Ovary (tissue), 7 donors: ENCODE measurements at regions not wholly inside any gene's neighbourhood (a gene's known extent, or its start where the extent isn't known, plus 50 kb on each side); places are given as distances from the start of the nearest gene placed in this dataset.
"Not testable (repeated sequence)": the region's sequence is repeated elsewhere in the genome, so short reads cannot be mapped to it uniquely, and the experiment has no call there.

Experiments
- DNase-seq, 5 donors: peaks; one replicate each; pipeline ENCODE4 v3.0.0-alpha.2; 2019 to 2020
- H3K27ac ChIP-seq, 2 donors: fragments of 200-600 bp; one replicate each; pipeline versions ENCODE4 v1.5.1 to v1.8.0; 2019 to 2022
- H3K27me3 ChIP-seq: fragments of 200-600 bp; one replicate; pipeline ENCODE4 v1.8.0; 2022
- H3K36me3 ChIP-seq: fragments of 200-600 bp; sonication (generic); one replicate; pipeline ENCODE4 v1.5.1; 2019
- H3K4me1 ChIP-seq: one replicate; pipeline ENCODE4 v1.8.1; 2013; ENCODE audit warnings: mild to moderate bottlenecking, moderate library complexity; ENCODE audit not compliant: insufficient read depth
- H3K4me3 ChIP-seq: fragments of 200-600 bp; sonication (generic); one replicate; pipeline ENCODE4 v1.5.1; 2017
- H3K9me3 ChIP-seq, 2 donors: fragments of 200-600 bp in 1 of 2; sonication (generic) in 1 of 2; one replicate each; pipeline versions ENCODE4 v1.5.1 to v1.8.1; 2013 to 2019; ENCODE audit warnings: mild to moderate bottlenecking in 1 of 2, moderate library complexity in 1 of 2
- EP300 ChIP-seq: sonication (generic); formaldehyde crosslinking; IDR thresholded peaks from one replicate; pipeline ENCODE4 v1.6.1; 2017; ENCODE audit warnings: antibody characterized with exemption
- POLR2A ChIP-seq: fragments of 450-650 bp; IDR thresholded peaks from one replicate; pipeline ENCODE4 v1.6.1; 2017; ENCODE audit warnings: antibody characterized with exemption, mild to moderate bottlenecking, moderate library complexity
- WGBS, 3 donors: extraction: QIAGEN DNeasy Blood & Tissue Kit in 1 of 3; methylation state at CpG; one replicate each; pipeline versions ENCODE4 v1.1.5 to v1.1.7; 2013 to 2017; 5-methylcytosine and 5-hydroxymethylcytosine counted together
- intact Hi-C, 4 donors: fragments of 100-400 bp; cut with DNase I; formaldehyde crosslinking; loops; one replicate each; pipeline versions ENCODE4 v1.11.0 to v1.15.1; 2022 to 2023
- TF ChIP-seq, protein P1 (sequence below), 3 donors: fragments of 450-650 bp in 2 of 3; fragments of 200-600 bp in 1 of 3; IDR thresholded peaks; one replicate each; pipeline versions ENCODE4 v1.5.1 to v1.8.0; 2016 to 2022; ENCODE audit warnings: antibody characterized with exemption in 3 of 3, mild to moderate bottlenecking in 1 of 3
- donor health status: DM: no; HTN: no; CAD: no; lungs with moderate emphysema.
- donor health status: DM: no; HTN: no; CAD: no.
- donor health status: Bipolar disorder and iron deficiency.
- donor health status: DM: no; HTN: no; CAD: no.
- donor health status: DM: yes; HTN: yes; CAD: no.

DNA sequence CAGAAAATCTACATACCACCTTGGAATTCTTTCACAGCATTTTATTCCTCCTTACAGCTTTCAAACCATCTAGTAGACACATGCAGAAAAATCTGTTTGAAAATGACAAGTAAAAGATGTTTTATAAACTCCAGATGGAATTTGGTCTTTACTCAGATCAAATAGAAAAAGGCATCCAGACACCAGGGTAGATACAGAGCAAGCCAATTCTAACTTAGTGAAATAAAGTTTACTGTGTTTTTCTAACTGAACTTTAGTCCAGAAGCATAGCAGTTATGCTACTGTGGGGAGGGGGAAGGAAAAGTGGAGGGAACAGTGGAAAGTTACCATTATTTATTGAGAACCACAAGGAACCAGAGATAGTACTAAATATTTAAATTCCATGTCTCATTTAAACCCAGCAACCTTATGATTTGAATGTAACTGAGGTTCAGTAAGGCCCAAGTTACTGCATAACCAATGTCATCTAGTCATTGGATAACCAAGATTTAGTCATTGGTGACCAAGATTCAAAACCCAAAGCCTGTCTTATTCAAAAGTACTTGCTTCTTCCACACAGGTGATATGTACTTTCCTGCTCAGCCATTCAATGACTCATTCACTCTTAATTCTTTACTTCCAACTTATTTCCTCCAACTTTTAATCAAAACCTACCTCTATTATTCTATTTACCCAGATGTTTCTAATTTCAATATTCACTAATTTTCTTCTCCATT, 57.7 kb downstream of the RAD51AP2 start:
- intact Hi-C loops: loop anchor here in 1 of 4 donors (2.0 kb wide), 1 partner anchor 26 kb away; no protein-coding TSS in a partner anchor
- TF ChIP-seq, protein P1, sequence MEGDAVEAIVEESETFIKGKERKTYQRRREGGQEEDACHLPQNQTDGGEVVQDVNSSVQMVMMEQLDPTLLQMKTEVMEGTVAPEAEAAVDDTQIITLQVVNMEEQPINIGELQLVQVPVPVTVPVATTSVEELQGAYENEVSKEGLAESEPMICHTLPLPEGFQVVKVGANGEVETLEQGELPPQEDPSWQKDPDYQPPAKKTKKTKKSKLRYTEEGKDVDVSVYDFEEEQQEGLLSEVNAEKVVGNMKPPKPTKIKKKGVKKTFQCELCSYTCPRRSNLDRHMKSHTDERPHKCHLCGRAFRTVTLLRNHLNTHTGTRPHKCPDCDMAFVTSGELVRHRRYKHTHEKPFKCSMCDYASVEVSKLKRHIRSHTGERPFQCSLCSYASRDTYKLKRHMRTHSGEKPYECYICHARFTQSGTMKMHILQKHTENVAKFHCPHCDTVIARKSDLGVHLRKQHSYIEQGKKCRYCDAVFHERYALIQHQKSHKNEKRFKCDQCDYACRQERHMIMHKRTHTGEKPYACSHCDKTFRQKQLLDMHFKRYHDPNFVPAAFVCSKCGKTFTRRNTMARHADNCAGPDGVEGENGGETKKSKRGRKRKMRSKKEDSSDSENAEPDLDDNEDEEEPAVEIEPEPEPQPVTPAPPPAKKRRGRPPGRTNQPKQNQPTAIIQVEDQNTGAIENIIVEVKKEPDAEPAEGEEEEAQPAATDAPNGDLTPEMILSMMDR (IDR thresholded peaks at IDR 0.05): no peak
- TF ChIP-seq POLR2A: no peak
- no peak for TF ChIP-seq EP300

GRCh38 chr2:17455343-17455742, 62.9 kb downstream of the RAD51AP2 start:
- no peak for TF ChIP-seq POLR2A
- no peak for TF ChIP-seq EP300
- TF ChIP-seq, protein P1 (IDR thresholded peaks at IDR 0.05): no peak

More for the DNA sequence above, 57.7 kb downstream of the RAD51AP2 start:
- Histone ChIP-seq H3K36me3 (no peaks in the 10 kb centered on the region), H3K27ac (no peak overlapping the region), H3K9me3 (no peaks in the 10 kb centered on the region), H3K4me1 (no peaks in the 10 kb centered on the region), H3K4me3 (no peak overlapping the region), H3K27me3 (no peaks in the 10 kb centered on the region)
- no peak for DNase-seq

GRCh38 chr2:17446191-17446590, 72.0 kb downstream of the RAD51AP2 start:
- H3K27ac ChIP-seq, H3K4me1 ChIP-seq, DNase-seq, H3K36me3 ChIP-seq, H3K9me3 ChIP-seq, H3K4me3 ChIP-seq, H3K27me3 ChIP-seq, intact Hi-C loops: not testable (repeated sequence)
- 79 to 86% (median 84%) methylated on average over 3 of the region's 3 CpGs for WGBS, 3 donors

More at GRCh38 chr2:17455343-17455742, 62.9 kb downstream of the RAD51AP2 start:
- WGBS, 3 donors: 60 to 92% (median 88%) methylated on average over 2 of the region's 2 CpGs
- Histone ChIP-seq H3K27ac (no peak overlapping the region), H3K36me3 (no peaks in the 10 kb centered on the region), H3K27me3 (no peaks in the 10 kb centered on the region), H3K9me3 (no peaks in the 10 kb centered on the region), H3K4me1 (no peaks in the 10 kb centered on the region), H3K4me3 (no peak overlapping the region)
- no peak for DNase-seq
- intact Hi-C loops: no loop called here

DNA sequence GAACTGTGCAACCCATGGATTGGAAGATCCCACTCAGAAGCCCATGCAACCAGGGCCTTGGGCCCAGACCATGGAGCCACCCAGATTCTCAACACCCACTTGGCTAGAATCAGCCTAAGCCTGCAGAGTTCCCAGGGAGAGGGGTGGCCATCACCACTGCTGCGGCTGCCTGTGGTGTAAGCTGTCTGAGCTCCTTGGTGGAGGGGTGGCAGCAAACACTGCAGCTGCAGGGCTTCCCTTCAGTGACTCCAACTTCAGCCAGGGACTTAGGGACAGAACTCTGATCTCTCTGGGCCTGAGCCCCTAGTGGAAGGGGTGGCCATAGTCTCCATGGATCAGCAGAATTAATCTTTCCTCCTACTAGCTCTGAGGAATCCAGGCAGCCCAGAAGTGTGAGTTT, 72.5 kb downstream of the RAD51AP2 start:
- no peak for DNase-seq
- no peak overlapping the region for H3K4me3 ChIP-seq
- intact Hi-C loops: no loop called here

DNA sequence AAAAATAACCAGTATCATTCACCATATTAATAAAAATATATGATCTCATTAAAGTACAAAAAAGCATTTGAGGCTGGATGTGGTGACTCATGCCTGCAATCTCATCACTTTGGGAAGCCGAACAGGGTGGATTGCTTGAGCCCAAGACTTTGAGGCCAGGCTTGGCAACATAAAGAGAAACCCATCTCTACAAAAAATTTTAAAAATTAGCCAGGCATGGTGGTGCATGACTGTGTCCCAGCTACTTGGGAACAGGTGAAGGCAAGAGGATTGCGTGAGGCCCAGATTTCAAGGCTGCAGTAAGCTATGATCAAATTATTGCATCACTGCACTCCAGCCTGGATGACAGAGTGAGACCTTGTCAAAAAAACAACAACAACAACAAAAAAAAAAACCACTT, 75.9 kb downstream of the RAD51AP2 start:
- no peaks in the 10 kb centered on the region for H3K4me1 ChIP-seq
- DNase-seq: no peak
- WGBS, 3 donors: 78 to 91% (median 81%) methylated on average over 2 of the region's 2 CpGs
- TF ChIP-seq EP300: no peak
- no peak for TF ChIP-seq POLR2A
- no peak overlapping the region for H3K4me3 ChIP-seq
- H3K9me3 ChIP-seq: no peaks in the 10 kb centered on the region
- H3K36me3 ChIP-seq: no peaks in the 10 kb centered on the region
- H3K27ac ChIP-seq: no peak overlapping the region
- H3K27me3 ChIP-seq: no peaks in the 10 kb centered on the region
- intact Hi-C loops: no loop called here

More for the DNA sequence above, 72.5 kb downstream of the RAD51AP2 start:
- Histone ChIP-seq H3K27ac (no peak overlapping the region), H3K9me3 (no peaks in the 10 kb centered on the region), H3K36me3 (no peaks in the 10 kb centered on the region), H3K27me3 (no peaks in the 10 kb centered on the region), H3K4me1 (no peaks in the 10 kb centered on the region)
- WGBS, 3 donors: 92 to 100% (median 94%) methylated on average over 1 of the region's 1 CpG
- TF ChIP-seq, protein P1 (IDR thresholded peaks at IDR 0.05): no peak
- no peak for TF ChIP-seq EP300
- TF ChIP-seq POLR2A: no peak
